Stimulated activated CD4-positive, alpha-beta T cell treated with anti-CD3 and anti-CD28 coated beads, Interleukin-1b, Interleukin-23, amount 100 ng/mL, for 24 hours (primary cell): ENCODE measurements at regions not wholly inside any gene's neighbourhood (a gene's known extent, or its start where the extent isn't known, plus 50 kb on each side); places are given as distances from the start of the nearest gene placed in this dataset.

Experiments used
- DNase-seq, 4 experiments: peaks; one replicate each; pipeline ENCODE4 v3.0.0-alpha.2; 2020; ENCODE audit warnings: low read depth in 4 of 4, low spot score in 1 of 4

DNA sequence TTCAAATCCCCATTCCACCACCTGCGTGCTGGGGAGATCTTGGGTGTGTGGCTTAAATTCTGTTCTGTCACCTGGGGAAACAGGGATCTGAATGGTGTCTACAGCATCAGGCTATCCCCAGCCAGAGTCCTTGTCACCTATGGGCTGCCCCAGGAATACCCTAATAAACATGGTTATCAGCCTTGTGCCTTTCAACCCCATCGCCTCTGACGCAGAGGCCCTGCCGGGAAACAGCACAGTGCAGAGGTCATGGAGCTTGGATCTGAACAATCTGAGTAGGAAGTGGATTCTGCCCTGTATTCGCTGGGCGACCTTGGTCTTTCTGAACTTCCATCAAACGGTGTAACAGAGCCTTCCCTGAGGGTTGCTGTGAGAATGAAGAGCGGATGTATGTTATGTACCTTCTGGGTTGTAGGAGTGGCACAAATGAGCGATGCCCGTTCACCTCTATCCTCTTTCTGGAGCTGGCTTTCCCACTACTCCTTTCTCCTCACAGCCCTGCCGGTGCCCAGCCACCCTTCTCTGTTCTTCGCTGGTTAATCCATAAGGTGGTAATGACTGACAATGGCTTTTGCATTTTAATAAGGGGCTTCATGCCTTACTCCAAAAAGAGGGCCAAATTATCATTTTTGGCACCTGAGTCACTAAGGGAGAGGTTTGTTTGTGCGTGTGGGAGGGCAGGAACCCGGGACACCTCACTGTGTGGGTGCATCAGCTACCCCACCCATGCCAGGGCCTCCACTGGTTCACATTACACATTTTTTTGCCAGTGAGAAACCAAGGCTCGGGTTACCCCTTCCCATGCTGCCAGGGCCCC is 256.5 kb downstream of the MYCN start:
- no peak for DNase-seq

DNA sequence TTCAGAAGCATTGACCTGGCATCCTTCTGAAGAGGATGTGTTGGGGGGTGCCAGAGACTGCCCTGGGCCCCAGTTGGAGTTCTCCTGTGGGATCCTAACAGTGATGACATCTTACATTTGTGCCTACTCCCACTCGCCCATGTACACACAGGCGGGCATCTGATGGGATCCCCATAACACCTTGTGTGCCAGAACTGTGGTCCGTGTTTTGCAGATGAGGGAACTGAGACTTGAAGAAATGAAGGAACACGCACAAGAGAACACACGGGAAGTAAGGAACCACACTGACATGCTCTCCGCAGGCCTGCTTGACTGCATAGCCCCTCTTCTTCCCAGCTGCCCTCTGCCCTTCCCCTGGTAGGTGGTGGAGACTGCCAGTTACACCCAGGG is 255.3 kb downstream of the MYCN start:
- DNase-seq: no peak

DNA sequence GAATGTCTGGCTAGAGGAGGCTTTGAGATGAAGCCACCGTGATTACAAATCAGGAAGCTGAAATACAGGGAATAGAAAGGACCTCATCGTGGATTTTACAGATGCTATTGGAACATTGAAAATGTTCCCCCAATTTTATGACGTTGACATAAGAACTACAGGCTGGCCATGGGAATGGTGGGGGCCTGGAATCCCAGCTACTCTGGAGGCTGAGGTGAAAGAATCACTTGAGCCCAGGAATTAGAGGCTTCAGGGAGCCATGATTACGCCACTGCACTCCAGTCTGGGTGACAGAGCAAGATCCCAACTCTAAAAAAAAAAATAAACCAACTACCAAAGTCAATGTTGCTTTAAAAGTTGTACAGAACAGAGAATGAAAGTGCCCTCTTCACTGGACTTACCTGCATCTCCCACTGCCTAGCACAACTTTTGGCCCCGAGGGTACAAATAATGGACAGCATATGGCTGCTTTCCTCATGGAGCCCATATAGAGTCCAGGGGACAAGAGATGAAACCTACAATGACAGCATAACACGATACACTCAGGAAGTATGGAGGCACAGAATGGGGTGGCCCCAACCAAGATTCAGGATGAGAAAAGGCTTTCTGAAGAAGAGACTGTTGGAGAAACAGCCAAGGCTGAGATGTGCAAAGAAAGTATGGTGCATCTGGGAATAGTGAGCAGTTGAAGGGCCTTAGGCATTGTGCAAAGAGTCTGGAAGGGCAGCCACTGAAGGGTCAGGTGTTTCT is 254.8 kb downstream of the MYCN start:
- DNase-seq: no peak

DNA sequence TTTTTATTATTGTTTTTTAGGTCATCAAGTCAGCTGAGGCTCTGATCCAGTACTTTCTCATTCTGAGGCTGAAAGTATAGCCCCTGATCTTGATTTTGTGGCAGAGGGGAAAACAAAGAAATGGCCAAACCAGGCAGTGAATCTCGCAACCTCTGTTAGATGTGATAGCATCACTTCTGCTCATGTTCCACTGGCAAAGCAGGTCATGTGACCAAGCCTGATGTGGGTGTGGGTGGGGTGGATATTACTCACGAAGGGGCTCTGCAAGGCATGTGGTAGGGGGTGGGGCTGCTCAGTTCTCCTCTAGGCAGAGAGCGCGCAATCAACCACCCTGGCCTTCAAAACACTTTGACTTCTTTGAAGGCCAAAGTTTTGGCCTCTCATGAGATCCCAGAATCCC is 254.2 kb downstream of the MYCN start:
- no peak for DNase-seq

DNA sequence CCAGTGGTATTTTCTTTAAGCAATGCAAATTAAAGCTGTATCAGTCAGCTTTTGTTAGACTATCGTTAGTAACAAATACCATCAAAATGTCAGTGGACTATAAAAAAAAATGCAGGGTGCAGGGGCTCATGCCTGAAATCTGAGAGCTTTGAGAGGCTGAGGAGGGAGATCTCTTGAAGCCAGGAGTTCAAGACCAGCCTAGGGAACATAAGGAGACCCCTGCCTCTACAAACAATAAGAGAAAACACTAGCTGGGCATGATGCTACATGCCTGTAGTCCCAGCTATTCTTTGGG is 253.7 kb downstream of the MYCN start:
- no peak for DNase-seq

DNA sequence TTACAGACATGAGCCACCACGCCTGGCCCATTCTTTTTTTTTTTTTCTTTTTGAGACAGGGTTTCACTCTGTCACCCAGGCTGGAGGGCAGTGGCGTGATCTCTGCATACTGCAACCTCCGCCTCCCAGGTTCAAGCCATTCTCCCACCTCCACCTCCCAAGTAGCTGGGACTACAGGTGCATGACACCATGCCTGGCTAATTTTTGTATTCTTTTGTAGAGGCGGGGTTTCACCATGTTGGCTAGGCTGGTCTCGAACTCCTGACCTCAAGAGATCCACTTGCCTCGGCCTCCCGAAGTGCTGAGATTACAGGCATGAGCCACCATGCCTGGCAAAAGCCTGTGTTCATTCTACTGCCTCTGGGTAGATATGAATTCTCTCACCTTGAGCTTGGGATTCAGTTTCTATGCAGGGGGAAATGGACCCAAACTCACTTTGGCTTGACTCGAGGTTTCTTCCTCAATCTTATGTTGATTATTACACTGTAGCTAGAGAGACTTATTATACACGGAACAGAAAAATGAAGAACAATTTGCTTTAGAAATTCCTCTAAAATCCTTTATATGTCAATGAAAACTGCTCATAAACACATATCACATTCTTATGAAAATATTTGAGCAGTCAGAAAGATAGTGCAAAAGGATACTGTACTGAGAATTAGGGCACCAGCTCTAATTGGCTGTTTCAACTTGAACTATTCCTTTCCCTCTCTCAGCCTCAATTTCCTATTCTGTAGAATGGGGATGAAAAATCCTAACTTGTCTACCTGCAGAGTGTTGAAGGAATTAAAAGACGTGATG is 252.3 kb downstream of the MYCN start:
- no peak for DNase-seq

DNA sequence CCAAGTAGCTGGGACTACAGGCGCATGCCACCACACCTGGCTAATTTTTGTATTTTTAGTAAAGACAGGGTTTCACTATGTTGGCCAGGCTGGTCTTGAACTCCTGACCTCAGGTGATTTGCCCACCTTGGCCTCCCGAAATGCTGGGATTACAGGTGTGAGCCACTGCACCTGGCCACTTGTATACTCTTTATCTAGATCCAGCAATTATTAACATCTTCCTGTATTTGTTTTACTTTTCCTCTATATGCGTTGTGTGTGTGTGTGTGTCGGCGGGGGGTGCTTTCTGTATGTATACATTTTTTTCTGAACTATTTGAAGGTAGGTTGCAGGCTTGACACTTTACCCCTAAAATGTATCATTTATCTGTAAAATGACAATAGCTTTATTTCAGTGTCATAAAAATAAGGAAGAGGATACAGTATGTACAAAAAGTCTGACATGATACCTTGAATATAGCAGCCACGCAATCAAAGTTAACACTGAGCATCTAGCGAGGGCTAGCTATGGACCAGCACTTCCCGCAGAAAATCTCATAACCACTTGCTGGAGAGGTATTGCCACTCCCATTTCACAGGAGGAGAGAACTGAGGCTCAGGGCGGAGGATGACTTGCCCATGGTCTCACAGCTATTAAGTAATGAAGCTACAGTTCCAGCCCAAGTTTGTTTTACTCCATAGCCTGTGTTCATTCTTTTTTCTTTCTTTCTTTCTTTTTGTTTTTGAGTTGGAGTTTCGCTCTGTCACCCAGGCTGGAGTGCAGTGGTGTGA is 251.3 kb downstream of the MYCN start:
- no peak for DNase-seq

DNA sequence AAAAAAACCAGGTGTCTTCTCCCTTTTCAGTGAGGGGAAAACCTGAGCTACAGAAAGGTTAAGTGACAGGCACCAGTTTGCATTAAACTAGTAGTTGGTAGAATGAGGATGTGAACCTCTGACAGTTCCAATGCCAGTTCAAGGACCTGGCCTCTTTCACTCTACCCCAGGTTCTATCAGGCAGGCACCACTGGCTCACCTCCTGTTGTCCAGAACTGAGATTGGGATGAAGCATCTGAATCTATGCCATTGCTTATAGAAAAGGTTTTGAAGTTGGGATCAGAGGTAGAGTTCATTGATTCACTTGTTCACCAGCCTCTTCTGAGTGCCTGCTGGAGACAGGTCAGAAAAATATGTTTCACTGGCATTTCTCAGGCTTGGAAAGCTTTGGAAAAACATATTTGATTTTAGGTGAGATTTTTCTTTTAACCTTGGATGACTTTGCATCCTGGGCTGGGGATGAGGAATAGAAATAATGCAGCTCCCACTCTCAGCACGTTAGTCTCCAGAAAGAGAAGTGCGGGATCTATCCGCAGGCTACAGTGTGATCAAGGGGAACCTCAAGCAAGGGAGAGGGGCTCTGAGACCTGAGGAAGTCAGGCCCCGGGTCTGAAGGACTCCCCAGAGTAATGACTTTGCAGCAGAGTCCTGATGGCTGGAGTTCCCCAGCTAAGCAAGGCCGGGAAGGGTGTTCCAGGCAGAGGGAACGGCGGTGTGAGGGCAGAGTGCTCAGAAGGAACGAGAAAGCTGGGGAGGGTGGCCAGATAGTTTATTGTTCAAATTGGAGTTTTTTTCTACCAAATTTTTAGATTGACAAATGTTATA is 250.3 kb downstream of the MYCN start:
- no peak for DNase-seq

DNA sequence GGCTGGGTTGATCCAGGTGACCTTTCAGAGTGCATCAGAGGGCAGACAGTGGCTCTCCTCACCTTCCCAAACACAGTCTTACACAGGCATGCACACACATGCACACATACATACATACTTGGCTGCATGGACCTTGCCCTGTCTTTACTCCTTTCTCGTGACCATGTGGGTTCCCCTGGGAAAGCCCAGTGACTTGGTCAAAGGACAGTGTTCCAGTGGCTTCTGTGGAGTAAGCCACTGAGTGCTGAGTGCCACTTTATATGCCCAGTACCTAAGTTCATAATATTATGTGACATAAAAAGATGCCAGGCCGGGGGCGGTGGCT is 249.4 kb downstream of the MYCN start:
- DNase-seq: no peak

DNA sequence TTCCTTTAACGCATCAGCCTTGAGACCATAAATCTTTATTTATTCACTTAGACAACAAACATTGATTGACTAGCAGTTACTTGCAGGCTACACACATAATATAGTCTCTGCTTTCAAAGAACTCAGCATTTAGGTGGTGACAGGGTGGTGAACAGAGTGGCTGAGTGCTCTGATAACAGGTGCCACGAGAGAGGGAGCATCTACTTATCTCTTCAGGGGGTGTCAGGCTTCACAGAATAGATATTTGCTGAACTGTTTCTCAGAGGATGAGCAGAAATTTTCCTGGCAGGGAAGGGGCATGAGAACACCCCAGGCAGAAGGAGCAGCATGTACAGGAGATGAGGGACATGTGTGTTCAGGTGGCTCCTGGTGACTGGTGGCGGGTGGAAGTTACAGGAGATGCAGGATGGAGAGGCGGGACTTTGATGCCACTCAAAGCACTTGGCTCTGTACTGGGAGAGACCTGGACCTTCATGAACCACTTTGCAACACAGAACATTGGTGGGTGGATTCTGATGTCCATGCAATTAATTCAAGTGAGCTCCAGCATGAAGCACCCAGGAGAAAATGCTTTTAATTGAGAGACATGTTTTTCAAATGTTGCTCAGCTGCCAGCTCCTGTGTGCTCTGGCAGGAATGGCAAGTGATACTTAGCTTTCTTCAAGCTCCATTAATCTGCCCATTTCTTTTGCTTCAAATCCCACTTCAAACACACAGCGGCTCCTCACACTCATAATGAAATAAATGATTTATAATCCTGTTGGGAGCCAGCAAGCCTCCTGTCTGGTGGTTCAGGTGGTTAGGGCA is 248.9 kb downstream of the MYCN start:
- no peak for DNase-seq

DNA sequence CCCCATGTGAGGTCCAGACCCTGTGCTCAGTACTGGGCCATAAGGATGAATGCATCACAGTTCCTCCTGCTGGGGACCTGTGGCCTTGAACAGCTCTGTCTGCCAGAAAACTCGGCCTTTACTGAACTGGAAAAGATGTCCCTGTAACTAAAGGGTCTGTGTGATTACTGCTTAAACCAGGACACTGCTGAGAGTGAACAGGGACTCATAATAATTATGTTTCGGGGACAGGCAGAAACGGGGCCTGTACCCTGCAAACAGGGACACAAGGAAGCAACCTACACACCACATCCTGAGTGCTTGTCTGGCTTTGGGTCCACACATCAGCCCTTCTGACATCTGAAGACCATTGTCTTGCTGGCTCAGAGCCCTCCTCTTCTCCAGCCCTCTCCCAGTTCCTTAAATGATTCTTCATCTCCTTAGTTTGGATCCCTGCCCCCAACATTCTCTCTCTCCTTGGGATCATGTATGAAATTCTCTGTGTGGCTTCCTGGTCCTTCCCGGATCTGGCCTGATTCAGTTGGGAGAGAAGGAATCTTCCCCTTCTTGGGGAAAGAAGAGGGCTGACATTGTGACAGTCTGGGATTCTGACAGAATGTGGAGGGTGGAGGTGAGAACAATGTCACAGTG is 248.0 kb downstream of the MYCN start:
- no peak for DNase-seq

DNA sequence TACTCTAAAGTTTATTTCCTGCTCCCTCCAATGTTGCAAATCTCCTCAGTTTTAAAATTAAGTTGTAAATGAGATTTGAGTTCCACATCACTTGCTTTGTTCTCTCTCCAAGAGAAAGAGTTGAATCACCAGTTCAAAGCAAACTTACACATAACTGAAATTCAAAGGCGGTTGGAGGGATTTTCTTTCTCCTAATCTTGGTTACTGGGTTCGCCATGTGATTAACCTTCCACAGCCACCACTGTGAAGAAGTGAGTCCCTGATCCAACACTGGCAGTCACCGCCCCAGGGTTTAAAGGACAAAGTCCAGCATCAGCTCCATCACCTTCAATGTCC is 247.1 kb downstream of the MYCN start:
- DNase-seq: no peak

DNA sequence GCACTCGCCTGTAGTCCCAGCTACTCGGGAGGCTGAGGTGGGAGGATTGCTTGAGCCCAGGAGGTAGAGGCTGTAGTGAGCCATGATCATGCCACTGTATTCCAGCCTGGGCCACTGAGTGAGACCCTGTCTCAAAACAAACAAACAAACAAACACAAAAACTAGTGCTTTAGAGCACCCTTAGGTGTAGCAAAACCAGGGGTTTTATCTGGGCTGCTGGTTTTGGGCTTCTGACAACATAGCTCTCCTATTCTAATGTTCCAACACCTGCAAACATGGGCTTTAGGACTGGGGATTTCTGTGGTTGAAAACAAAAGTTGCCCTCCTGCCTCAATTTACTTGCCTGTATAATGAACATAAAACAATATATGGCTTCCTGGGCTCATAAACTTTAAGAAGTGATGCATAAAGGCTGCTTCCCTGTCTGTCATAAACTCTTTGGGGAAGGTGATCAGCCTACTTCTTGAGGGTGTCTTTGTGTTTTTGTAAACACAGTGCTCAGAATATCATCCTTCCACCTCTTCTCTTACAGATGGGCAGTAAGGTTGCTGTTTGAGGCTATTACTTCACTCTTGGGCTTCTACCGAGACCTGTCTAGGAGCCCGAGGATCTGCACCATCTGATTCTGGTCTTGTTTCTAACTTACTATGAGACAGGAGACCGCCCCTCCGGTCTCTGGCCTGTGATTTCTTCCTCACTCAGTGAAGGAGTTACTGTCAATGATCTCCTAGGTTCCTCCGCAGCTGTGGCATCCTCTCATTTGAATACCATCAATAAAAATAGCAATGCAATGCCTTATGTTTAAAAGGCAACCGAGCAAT is 246.5 kb downstream of the MYCN start:
- no peak for DNase-seq

DNA sequence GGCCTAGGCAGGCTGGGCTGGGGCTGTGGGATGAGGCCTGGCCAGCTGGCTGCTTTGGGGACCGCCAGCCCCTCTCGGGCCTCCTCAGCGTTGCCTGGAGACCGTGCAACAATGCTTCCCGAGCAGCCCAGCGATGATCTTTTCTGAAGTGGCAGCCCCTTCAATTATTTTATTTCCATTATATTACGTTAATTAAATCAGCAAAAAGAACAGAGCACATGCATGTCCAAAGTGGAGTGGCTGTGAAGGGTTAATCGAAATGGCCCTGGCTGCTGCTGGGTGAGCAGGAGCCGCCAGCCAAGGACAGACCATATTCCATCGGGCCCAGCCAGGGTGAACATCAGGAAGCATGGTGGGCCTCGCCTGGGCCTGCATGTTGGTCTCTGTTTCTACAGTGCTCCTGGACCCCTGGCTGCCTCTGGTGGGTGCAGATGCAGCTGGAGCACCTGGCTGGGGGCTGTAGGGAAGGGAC is 245.5 kb downstream of the MYCN start:
- no peak for DNase-seq

DNA sequence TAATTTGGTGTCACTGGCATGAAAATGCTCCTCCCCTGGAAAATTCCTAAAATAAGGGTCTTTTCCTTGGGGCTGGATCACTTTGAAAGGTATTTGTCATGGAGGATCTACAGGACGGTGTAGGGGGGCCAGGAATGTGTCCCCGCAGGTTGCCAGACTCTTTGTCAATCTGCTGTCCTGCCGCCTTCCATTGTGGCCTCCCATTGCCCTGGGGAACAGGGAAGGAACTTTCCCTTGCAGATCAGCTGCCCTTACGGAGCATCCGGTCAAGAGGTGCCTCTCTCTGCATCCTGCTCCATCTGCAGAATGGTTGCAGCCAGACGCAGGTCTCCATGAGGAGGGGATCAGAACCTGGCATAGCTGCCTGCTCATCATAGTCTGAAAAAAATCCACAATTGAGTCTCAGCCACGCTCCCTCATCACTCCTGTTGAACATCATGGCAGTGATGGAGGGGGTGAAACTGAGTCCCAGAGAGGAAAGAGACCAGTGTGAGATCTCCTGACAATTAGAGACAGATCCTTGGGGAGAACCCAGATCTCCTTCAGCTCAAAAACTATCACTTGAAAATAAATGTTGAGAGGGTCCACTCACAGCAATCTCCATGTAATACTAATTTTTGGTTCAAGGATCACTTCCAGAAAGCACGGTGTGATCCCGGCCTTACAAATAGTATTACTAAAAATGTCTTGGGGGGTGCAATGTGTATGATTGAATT is 244.8 kb downstream of the MYCN start:
- DNase-seq: no peak

DNA sequence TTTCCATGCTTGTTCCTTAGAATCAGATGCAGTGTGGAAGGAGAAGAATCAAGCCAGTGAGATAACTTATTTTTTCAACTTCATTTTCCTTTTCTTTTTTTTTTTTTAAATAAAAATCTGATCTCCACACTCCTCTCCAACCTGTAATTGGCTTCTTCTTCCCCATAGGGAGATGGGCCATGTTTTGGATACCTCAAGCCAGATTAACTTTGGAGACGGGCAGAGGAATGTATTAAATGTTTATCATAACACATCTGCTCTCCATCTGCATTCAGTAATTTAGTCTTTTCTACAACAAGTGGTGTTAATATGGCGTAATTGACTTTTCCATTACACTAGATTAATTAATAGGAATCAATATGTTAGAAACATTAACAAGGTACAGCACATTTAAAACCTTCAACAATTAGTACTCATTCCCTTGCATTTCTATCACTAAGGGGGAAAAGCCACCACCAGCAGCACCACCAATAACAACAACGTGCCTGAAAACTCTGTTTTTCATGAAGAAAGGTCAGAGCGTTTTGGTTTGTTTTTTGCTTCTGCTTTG is 244.1 kb downstream of the MYCN start:
- no peak for DNase-seq

DNA sequence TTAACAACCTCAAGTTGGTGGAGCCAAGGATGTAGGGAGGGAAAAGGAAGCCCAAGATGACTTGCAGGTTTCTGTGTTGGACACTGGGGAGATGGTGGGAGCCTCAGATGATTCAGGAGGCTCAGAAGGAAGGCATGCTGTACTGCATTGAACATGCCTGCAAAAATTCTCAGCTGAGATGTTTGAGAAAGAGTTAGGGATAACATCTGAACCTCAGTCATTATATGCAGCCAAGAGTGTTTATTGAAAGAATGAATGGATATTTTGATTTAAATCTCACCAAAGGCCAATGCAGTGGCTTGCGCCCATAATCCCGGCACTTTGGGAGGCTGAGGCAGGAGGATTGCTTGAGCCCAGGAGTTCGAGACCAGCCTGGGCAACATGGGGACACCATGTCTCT is 243.0 kb downstream of the MYCN start:
- no peak for DNase-seq

DNA sequence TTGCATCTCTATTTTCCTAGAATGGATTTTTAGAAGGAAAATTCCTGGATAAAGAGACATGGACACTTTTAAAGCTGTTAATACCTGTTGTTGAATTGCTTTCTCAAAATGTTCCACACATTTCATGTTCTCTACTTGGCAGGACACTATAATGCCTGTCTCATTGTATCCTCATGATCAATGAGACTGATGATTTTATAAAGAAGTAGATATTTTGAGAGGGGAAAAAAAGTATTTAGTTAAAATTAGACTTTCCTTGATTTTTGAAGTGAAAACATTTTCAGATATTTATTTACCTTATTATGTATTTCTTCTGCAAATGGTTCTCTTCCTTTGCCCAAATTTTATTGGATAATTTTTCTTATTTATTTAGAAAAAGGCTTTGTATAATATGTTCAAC is 242.5 kb downstream of the MYCN start:
- DNase-seq: no peak
